Hematopoietic multipotent progenitor cell treated with erythropoietin and hydrocortisone succinate and interleukin-3 and kit ligand, for 8 days (in vitro differentiated cells): ENCODE measurements at regions not wholly inside any gene's neighbourhood (a gene's known extent, or its start where the extent isn't known, plus 50 kb on each side); places are given as distances from the start of the nearest gene placed in this dataset.

Experiments
- DNase-seq: peaks from one replicate; pipeline ENCODE4 v3.0.0-alpha.2; 2015

DNA sequence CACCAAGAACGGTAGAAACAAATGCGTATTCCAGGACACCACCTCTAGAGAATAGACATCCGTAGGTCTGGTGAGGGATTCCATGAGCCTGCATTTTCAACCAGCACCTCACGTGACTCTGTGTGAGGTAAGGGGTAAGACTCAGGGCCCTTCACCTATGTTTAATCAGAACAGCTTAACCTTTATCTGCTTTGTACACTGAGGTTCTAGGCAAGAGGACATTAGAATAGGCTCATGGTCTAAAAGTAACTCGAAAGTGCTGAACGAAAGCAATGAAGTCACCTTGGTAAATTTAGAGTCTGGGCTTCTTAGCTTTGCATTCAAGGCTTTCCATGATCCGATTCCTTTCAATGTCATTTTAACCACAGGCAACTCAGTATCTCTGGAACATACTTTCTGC is 270.5 kb upstream of the CADM1 start:
- DNase-seq, result no peak

DNA sequence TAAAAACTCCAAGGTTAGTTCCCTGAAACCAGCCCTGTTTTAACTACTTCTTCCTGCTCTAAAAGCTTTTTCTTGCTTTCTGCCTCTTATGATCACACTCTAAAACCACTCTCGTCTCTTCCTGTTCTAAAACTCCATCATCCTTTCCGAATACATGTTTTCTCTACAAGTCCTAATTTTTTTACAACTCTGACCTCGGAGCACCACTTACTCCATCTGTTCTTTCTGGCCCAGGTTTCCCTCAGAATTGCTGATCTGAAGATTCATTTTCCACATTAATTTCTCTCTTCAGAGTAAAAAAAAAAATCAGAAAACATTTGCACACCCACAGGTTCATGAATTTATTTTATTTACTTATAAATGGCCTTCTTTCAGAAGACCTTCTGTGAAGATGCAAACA is 265.7 kb upstream of the CADM1 start:
- no peak for DNase-seq

DNA sequence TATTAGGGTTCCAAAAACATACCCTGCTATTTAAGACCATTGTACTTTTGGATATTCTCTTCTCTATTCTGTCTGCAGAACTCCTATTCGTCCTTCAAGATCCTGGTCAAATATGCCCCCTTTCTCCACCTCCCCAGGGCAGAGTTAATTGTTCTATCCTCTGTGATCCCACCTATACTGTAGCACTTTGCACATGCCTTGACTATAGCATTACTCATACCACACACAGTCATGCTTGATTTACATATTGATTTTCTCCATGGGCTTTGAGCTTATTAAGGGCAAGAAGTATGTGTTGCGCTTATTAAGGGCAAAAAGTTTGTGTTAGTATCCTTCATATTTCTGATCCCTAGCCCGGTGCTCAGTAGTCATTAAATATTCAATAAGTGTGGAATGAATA is 263.7 kb upstream of the CADM1 start:
- DNase-seq, result no peak

DNA sequence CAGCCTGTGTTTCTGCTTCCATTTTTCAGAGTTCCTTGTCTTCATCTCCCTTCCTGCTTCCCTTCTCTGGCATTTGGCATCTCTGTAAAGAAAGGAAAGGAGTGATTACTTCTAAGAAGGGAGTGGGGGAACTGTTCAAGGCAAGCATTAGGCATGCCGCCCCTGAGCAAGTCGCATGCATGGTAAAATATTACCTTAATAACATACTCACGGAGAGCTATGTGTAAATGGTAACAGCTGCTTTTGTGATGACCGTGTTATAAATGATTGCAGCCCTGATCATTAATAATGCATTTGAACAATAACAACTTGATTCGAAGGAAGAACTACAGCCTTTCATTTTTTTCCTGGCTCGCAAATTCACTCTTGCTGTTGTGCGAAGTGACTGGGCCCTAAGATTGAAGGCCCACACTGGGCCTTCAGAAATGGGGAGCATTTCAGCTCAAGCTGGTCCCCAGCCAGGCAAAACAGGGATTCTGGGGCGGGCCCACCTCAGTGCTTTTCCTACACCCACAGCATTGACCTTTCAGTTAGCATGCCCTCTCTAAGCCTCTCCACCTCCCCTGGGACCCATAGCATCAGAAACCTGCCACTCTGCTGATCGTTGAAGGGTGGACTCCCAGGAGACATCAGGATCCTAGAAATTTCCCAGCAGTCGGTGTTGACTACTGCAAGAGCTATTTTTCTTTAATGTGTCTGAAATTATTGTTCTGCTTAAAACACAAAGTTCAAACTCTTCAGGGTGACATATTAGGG is 263.0 kb upstream of the CADM1 start:
- no peak for DNase-seq

GRCh38 chr11:115766561-115766960 is 262.3 kb upstream of the CADM1 start:
- no peak for DNase-seq

DNA sequence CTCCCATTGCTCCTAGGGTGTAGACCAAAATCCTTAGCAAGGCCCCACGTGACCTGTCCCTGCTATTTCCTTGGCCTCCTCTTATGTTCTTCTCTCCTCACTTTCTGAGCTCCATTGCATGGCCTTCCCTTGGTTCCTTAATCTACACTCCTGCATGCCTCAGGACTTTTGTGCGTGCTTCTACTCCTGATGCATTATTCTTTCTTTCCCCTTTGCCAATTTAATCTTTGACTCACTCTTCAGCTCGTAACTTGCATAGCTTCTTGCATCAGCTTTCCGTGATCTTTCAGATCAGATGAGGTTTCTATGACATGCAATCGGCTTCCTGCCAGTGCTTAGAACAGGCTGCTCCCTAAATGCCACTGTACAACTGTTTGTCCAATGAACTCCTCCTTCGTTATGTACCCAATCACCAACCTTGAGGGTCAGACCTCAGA is 261.6 kb upstream of the CADM1 start:
- DNase-seq, result no peak

- DNase-seq, result no peak
Measured at GRCh38 chr11:115764176-115764575, 260.0 kb upstream of the CADM1 start.

- no peak for DNase-seq
Measured at GRCh38 chr11:115761817-115762216, 257.6 kb upstream of the CADM1 start.

DNA sequence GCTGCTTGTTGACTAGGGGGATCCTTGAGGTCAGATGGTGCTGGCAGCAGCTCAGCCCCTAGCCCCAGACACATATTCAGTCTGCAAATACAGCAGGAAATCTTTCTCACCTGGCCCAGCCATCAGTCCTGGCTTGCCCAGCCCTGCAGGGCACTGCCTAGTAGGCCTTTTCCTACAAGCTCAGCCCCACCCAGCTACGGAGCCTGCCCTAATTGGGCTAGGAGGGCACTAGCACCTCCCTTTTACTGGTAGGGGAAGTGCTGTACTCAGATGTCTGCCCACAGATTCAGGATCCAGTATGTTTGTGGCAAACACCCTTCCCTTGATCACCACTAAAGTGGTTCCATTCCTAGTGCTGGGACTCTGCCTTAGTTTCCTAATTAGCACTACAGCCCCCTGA is 257.1 kb upstream of the CADM1 start:
- DNase-seq, result no peak

- no peak for DNase-seq
Measured at GRCh38 chr11:115760461-115761320, 256.5 kb upstream of the CADM1 start.

GRCh38 chr11:115759622-115760460 is 255.6 kb upstream of the CADM1 start:
- DNase-seq, result no peak

- DNase-seq, result no peak
Measured at GRCh38 chr11:115758011-115758410, 253.8 kb upstream of the CADM1 start.

GRCh38 chr11:115751243-115752015 is 247.2 kb upstream of the CADM1 start:
- DNase-seq, result no peak

DNA sequence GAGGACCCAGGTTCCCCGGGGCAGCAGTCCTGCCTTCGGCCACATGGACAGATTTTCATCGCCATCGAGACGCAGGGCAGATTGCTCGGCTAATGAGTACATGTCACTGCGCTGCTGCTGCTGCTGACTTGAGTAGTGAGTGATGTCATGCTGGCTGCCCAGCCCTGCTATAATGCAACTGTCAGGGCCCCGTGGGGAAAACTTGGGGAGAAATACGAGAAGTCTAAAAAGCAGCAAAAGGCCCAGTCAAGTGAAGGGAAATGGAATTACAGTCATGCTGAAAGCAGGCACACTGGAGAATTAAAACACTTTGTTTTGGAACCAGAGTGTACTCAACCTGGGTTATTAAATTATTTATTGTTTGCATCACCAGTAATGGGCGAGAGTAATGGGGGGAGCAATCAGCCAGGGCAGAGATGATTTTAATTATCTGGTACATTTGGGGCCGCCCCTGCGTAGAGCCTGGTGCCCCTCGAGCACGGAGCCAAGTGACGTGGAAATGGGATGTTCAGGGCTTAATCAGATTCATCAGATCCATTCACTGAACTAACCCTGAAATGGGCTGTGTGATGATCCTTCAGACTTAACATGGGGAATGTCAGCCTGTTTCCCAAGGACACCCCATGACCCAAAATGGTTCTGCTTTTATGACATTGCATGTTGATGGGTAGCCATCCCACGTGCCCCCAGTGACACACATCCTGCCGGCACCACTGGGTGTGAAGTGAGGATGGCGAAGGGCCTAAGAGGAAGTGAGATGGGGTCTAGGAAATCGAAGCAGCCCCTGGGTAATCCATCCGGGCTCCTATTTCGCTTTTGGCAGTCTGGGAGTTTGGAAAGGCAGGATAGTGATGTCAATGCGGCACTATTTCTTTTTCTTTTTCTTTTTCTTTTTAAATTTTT is 241.6 kb upstream of the CADM1 start:
- no peak for DNase-seq

GRCh38 chr11:115745066-115745465 is 240.9 kb upstream of the CADM1 start:
- DNase-seq, result no peak

- DNase-seq, result no peak
Measured at GRCh38 chr11:115743719-115744118, 239.5 kb upstream of the CADM1 start.

GRCh38 chr11:115741376-115742107 is 237.3 kb upstream of the CADM1 start:
- DNase-seq, result no peak

- no peak for DNase-seq
Measured at GRCh38 chr11:115740324-115740723, 236.1 kb upstream of the CADM1 start.

GRCh38 chr11:115739878-115740277 is 235.7 kb upstream of the CADM1 start:
- DNase-seq, result no peak

DNA sequence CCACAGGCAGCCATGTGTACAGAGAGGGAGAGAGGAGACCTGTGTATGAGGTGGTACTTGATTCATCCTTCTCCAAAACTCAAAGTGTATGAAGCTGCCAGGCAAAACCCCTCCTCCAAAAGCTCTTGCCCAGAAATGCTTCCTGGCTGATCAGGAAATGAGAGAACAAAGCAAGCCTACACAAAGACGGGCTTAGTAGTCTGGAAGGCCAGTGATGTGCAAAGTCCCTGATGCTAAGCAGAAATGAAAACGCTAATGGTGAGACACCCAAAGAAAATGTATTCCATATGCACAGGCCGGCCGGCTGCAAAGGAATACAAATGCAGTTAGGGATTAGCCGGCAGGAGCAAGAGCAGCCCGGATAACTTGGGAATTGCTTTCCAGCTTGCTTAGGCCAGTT is 234.9 kb upstream of the CADM1 start:
- no peak for DNase-seq

DNA sequence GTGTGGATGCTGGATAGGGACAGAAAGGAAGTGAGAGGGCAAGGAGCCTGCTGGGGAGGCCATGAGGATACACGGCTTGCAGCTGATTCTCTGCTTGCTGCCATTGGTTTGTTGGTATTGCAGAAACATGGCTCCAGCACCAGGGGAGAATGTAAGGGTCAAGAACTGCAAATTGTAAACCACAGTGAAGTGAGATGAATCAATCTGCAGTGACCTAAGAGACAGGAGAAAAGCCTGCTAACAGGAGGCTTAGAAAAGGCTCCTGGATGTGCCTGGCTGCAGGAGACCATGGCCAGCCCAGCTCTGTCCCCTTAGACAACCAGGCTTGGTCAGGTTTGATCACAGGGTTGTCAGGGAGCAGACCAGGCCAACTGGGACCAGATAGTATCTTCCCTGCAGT is 233.7 kb upstream of the CADM1 start:
- DNase-seq, result no peak
